GM23248 (cell line): ENCODE measurements at regions not wholly inside any gene's neighbourhood (a gene's known extent, or its start where the extent isn't known, plus 50 kb on each side); places are given as distances from the start of the nearest gene placed in this dataset.

Experiments used
- EZH2 ChIP-seq: fragments of 200-600 bp; sonication (generic); IDR thresholded peaks from 2 replicates; pipeline ENCODE4 v1.6.1; 2018; ENCODE audit warnings: antibody characterized with exemption, mild to moderate bottlenecking; ENCODE audit not compliant: insufficient read depth, poor library complexity, severe bottlenecking
- EZH2phosphoT487 ChIP-seq: fragments of 200-600 bp; sonication (generic); IDR thresholded peaks from 2 replicates; pipeline ENCODE4 v1.6.1; 2018; ENCODE audit warnings: antibody characterized with exemption, moderate library complexity, mild to moderate bottlenecking, low read depth; ENCODE audit not compliant: insufficient read depth

GRCh38 chr7:133183042-133183794, 69.7 kb upstream of the EXOC4 start:
- no peak for TF ChIP-seq EZH2
- no peak for TF ChIP-seq EZH2phosphoT487
